ENCODE measurements at regions not wholly inside any gene's neighbourhood (a gene's known extent, or its start where the extent isn't known, plus 50 kb on each side); places are given as distances from the start of the nearest gene placed in this dataset.

DNA sequence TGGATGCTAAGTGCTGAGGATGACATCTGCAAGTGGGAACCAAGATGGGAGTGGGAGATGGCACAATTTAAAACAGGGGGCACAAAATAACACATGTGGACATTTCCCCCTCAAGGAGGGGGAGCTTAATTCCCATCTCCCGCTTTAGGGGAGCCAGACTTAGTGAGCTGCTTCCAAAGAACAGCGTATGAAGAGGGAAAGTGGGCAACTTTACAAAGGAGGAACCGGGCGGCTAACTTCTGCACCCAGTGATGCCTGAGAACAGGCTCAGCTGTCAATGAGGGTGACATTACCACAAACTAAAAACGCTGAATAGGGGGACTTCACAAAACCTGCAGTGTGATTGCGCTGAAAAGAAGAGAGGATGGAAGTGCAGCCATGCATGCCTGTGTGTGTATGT lies 95.5 kb upstream of the NXT1 start:
- no peak overlapping the region for H3K27ac ChIP-seq (ENCODE audit: insufficient read depth, low read depth, low read length)
- H3K9ac ChIP-seq (replicated peaks; ENCODE audit: extremely low read depth, insufficient read depth, low read length): no peak overlapping the region
- no peaks in the 10 kb centered on the region for H3K27me3 ChIP-seq (ENCODE audit: control insufficient read depth in 2 of 2, insufficient read depth in 2 of 2, low read length in 2 of 2)
- intact Hi-C loops (cut with micrococcal nuclease) (loop anchor here (5.0 kb wide), 1 partner anchor 393 kb away; no protein-coding TSS in a partner anchor), dilution Hi-C loops (cut with MboI; ENCODE audit: extremely low pct_ligation_motif_present, low sequenced_read_pairs) (no loop called here)
- TF ChIP-seq JUN (IDR thresholded peaks at IDR 0.05; ENCODE audit: borderline replicate concordance, insufficient read depth, insufficient read length, low read depth): no peak
- TF ChIP-seq, protein P1, sequence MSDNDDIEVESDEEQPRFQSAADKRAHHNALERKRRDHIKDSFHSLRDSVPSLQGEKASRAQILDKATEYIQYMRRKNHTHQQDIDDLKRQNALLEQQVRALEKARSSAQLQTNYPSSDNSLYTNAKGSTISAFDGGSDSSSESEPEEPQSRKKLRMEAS (IDR thresholded peaks at IDR 0.05; ENCODE audit: insufficient read depth, insufficient read length): no peak
- TF ChIP-seq, protein P2, sequence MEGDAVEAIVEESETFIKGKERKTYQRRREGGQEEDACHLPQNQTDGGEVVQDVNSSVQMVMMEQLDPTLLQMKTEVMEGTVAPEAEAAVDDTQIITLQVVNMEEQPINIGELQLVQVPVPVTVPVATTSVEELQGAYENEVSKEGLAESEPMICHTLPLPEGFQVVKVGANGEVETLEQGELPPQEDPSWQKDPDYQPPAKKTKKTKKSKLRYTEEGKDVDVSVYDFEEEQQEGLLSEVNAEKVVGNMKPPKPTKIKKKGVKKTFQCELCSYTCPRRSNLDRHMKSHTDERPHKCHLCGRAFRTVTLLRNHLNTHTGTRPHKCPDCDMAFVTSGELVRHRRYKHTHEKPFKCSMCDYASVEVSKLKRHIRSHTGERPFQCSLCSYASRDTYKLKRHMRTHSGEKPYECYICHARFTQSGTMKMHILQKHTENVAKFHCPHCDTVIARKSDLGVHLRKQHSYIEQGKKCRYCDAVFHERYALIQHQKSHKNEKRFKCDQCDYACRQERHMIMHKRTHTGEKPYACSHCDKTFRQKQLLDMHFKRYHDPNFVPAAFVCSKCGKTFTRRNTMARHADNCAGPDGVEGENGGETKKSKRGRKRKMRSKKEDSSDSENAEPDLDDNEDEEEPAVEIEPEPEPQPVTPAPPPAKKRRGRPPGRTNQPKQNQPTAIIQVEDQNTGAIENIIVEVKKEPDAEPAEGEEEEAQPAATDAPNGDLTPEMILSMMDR (IDR thresholded peaks at IDR 0.05; ENCODE audit: extremely low read depth in 1 of 2, insufficient read depth in 1 of 2, low read depth in 1 of 2, low read length in 2 of 2): no peak
- TF ChIP-seq MYC (IDR thresholded peaks at IDR 0.05; ENCODE audit: low read depth, low read length): no peak
- TF ChIP-seq POLR2A (IDR thresholded peaks at IDR 0.05; ENCODE audit: low read depth, low read length): no peak
- no peak for TF ChIP-seq POLR2AphosphoS5 (IDR thresholded peaks at IDR 0.05; ENCODE audit: insufficient read depth, low read depth, low read length)
- no peak for TF ChIP-seq EZH2 (IDR thresholded peaks at IDR 0.05; ENCODE audit: borderline replicate concordance, low read depth, low read length, severe bottlenecking)
- TF ChIP-seq GATA2 (IDR thresholded peaks at IDR 0.05; ENCODE audit: insufficient read depth, insufficient read length, low read depth, low read length): no peak
- H3K79me2 ChIP-seq (ENCODE audit: control insufficient read depth, insufficient read depth, low read length): no peaks in the 10 kb centered on the region
- BruUV-seq (replicated peaks): no TSS peak
- no peak overlapping the region for H3K4me3 ChIP-seq (replicated peaks in 1 of 3; ENCODE audit: insufficient read depth in 1 of 3, low read depth in 1 of 3, low read length in 3 of 3)
- ChIA-PET CTCF (interaction anchor here (1.3 kb wide), 1 partner anchor 84 kb away, joined by 3 read pairs; no protein-coding TSS in a partner anchor), POLR2A (no interaction called here)
- H3K4me1 ChIP-seq (ENCODE audit: control insufficient read depth, extremely low read depth, insufficient read depth, low read length): peaks cover 39% of the 10 kb centered on the region
- H4K20me1 ChIP-seq (replicated peaks; ENCODE audit: control insufficient read depth, extremely low read depth, insufficient read depth, low read length): no peaks in the 10 kb centered on the region
- H2AFZ ChIP-seq (ENCODE audit: low read depth, low read length): no peak overlapping the region
- H3K36me3 ChIP-seq (ENCODE audit: control insufficient read depth in 2 of 2, extremely low read depth in 1 of 2, insufficient read depth in 2 of 2, low read length in 2 of 2): no peaks in the 10 kb centered on the region
- no peak for FAIRE-seq
- H3K9me3 ChIP-seq (replicated peaks; ENCODE audit: control insufficient read depth, insufficient read depth, low read length): no peaks in the 10 kb centered on the region
- DNase-seq (ENCODE audit: low read depth, low spot score): no peak
- H3K4me2 ChIP-seq (ENCODE audit: insufficient read depth, low read length): no peak overlapping the region
- H3K9me1 ChIP-seq (replicated peaks; ENCODE audit: control insufficient read depth, extremely low read depth, insufficient read depth, low read length): no peaks in the 10 kb centered on the region

Data from endothelial cell of umbilical vein (primary cell).